BE2C (cell line): ENCODE measurements at regions not wholly inside any gene's neighbourhood (a gene's known extent, or its start where the extent isn't known, plus 50 kb on each side); places are given as distances from the start of the nearest gene placed in this dataset.

Experiments
- DNase-seq: peaks from one replicate; pipeline ENCODE4 v3.0.0-alpha.2; 2020
- H3K27me3 ChIP-seq: fragments of 250-450 bp; sonication (Bioruptor Pico); 2 replicates; pipeline ENCODE4 v1.5.1; 2020; ENCODE audit warnings: mild to moderate bottlenecking
- H3K36me3 ChIP-seq: fragments of 250-450 bp; sonication (Bioruptor Pico); 2 replicates; pipeline ENCODE4 v1.5.1; 2020; ENCODE audit warnings: mild to moderate bottlenecking
- H3K4me1 ChIP-seq: fragments of 250-450 bp; sonication (Bioruptor Pico); 2 replicates; pipeline ENCODE4 v1.5.1; 2020
- H3K4me3 ChIP-seq: 2 replicates; pipeline ENCODE4 v1.5.1; 2011; ENCODE audit warnings: low read depth, low read length
- H3K9me3 ChIP-seq: fragments of 250-450 bp; sonication (Bioruptor Pico); 2 replicates; pipeline ENCODE4 v1.5.1; 2020
- CTCF ChIP-seq: IDR thresholded peaks from 2 replicates; pipeline ENCODE4 v1.5.1; 2012; ENCODE audit warnings: mild to moderate bottlenecking, low read depth, low read length

DNA sequence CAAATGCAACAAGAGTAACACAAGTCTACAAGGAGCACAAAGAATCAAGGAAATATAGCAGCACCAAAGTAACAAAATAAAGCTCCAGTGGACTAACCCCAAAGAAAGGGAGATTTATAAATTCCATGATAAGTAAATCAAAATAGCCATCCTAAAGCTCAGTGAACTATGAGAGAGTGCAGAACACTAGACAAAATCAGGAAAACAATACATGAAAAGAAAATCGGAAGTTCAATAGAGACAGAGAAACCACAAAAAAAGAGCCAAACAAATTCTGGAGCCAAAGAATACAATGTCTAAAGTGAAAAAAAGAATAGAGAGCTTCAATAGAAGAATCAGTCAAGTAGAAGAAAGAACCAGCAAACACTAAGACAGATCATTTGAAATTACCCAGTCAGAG is 247.3 kb upstream of the TENT5A start:
- no peak for TF ChIP-seq CTCF
- Histone ChIP-seq H3K4me1 (no peaks in the 10 kb centered on the region), H3K4me3 (no peak overlapping the region), H3K27me3 (no peaks in the 10 kb centered on the region), H3K9me3 (no peaks in the 10 kb centered on the region), H3K36me3 (no peaks in the 10 kb centered on the region)
- DNase-seq: no peak

DNA sequence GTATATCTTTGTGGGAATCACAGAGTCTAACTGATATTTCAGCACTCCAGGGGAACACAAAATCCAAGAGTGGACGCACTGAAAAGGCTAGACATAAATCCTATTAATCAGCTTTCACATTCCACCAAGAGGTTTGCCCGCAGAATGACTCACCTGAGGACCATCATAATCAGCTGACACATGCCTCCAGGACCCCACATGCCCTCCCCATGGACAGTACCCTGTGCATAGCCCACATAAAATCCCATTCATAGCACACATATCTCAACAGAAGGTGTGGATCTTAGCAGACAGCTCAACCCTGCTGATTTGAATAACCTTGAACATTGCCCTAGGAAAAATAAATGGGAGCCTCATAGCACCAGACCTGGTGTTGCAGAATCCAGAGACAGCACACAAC is 246.8 kb upstream of the TENT5A start:
- Histone ChIP-seq H3K36me3 (no peaks in the 10 kb centered on the region), H3K9me3 (no peaks in the 10 kb centered on the region), H3K27me3 (no peaks in the 10 kb centered on the region), H3K4me3 (no peak overlapping the region), H3K4me1 (no peaks in the 10 kb centered on the region)
- DNase-seq: no peak
- TF ChIP-seq CTCF: no peak

DNA sequence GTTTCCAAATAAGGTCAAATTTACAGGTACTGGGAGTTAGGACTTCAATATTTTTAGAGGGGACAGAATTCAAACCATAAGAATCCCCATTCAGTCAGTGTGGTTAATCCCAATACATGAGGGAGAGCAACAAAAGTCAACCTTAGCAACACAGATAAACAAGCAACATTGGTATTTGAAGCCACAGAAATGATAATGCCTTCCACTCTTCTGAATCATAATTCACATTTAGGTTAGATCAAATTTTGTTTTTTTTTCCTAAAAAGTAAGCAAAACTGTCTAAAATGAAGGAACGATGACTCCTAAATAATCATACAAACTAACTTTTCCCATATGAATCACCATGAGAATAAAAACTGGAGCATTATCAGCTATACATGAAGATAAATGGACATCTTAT is 246.0 kb upstream of the TENT5A start:
- no peak overlapping the region for H3K4me3 ChIP-seq
- H3K27me3 ChIP-seq: no peaks in the 10 kb centered on the region
- no peak for TF ChIP-seq CTCF
- no peaks in the 10 kb centered on the region for H3K4me1 ChIP-seq
- H3K36me3 ChIP-seq: no peaks in the 10 kb centered on the region
- no peak for DNase-seq
- H3K9me3 ChIP-seq: no peaks in the 10 kb centered on the region

GRCh38 chr6:81997090-81997926 is 244.8 kb upstream of the TENT5A start:
- no peak overlapping the region for H3K4me3 ChIP-seq
- no peaks in the 10 kb centered on the region for H3K4me1 ChIP-seq
- no peak for DNase-seq

GRCh38 chr6:81996414-81996813 is 243.9 kb upstream of the TENT5A start:
- Histone ChIP-seq H3K4me3 (no peak overlapping the region), H3K27me3 (no peaks in the 10 kb centered on the region), H3K9me3 (no peaks in the 10 kb centered on the region), H3K36me3 (no peaks in the 10 kb centered on the region), H3K4me1 (no peaks in the 10 kb centered on the region)
- no peak for DNase-seq
- no peak for TF ChIP-seq CTCF

More at GRCh38 chr6:81997090-81997926, 244.8 kb upstream of the TENT5A start:
- Histone ChIP-seq H3K27me3 (no peaks in the 10 kb centered on the region), H3K36me3 (no peaks in the 10 kb centered on the region), H3K9me3 (no peaks in the 10 kb centered on the region)
- no peak for TF ChIP-seq CTCF

DNA sequence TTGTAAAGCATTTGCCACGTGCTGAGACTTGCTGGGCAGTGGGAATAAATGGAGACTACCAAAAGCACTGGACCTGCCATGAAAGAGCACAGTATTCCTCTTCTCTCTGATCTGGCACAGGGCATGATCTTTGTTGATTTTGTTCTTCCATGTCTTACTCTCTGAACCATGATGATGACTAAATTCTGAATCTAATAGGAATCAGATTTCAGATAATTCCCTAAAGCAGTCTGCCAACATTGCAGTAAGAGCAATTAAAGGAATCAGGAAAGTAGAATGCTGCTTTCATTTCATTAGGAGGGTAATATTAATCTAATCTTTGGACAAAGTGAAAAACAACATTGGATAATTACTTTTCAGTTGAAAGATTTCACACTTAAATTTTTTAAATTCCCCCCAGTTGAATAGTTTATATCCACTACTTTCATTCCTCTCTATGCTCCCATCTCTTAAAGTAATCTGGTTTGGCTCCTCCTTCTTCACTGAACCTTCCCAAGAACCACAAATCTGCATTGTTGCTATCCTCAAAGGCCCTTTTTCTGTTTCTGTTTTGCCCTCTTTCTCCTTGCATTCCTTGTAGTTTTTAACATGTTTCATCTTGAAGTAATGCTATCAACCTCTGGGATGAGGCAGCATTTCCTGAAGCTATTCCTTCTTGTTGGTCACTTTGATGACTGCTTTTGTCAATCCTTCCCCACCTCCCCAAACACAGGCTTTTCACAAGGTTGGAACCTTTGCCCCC is 243.2 kb upstream of the TENT5A start:
- no peak for TF ChIP-seq CTCF
- no peak for DNase-seq
- H3K4me1 ChIP-seq: no peaks in the 10 kb centered on the region
- H3K4me3 ChIP-seq: no peak overlapping the region
- H3K36me3 ChIP-seq: no peaks in the 10 kb centered on the region
- H3K27me3 ChIP-seq: no peaks in the 10 kb centered on the region
- no peaks in the 10 kb centered on the region for H3K9me3 ChIP-seq
